Body of pancreas (tissue), 4 donors: ENCODE measurements at regions not wholly inside any gene's neighbourhood (a gene's known extent, or its start where the extent isn't known, plus 50 kb on each side); places are given as distances from the start of the nearest gene placed in this dataset.

Experiments used
- ATAC-seq: fragments of 150-250 bp; one replicate; pipeline ENCODE4 v1.9.1; 2016
- DNase-seq, 4 donors: peaks; one replicate each; pipeline ENCODE4 v3.0.0-alpha.2; 2019
- H3K27ac ChIP-seq, 4 donors: fragments of 200-600 bp; sonication (generic); 1 replicate in 3 of 4; 2 replicates in 1 of 4; pipeline versions ENCODE4 v1.5.1 to v1.6.1; 2016 to 2019; ENCODE audit warnings: mild to moderate bottlenecking in 1 of 4, mixed read lengths in 1 of 4, moderate library complexity in 1 of 4
- H3K27me3 ChIP-seq, 2 donors: fragments of 200-600 bp; sonication (generic); one replicate each; pipeline ENCODE4 v1.6.0; 2016; ENCODE audit warnings: mild to moderate bottlenecking in 1 of 2
- H3K36me3 ChIP-seq, 2 donors: fragments of 200-600 bp; sonication (generic); replicated peaks in 1 of 2; 2 replicates each; pipeline ENCODE4 v1.5.1; 2016; ENCODE audit warnings: low read depth in 2 of 2; ENCODE audit not compliant: insufficient read depth in 1 of 2
- H3K4me1 ChIP-seq: fragments of 200-600 bp; sonication (generic); one replicate; pipeline ENCODE4 v1.6.0; 2016
- H3K4me3 ChIP-seq, 2 donors: fragments of 200-600 bp; sonication (generic); 1 replicate in 1 of 2; 2 replicates in 1 of 2; pipeline ENCODE4 v1.5.1; 2016 to 2019
- H3K9me3 ChIP-seq, 3 donors: fragments of 200-600 bp; sonication (generic); 1 replicate in 2 of 3; 2 replicates in 1 of 3; pipeline ENCODE4 v1.5.1; 2016
- POLR2A ChIP-seq, 3 donors: fragments of 450-650 bp; IDR thresholded peaks; one replicate each; pipeline ENCODE4 v1.6.1; 2016; ENCODE audit warnings: antibody characterized with exemption in 3 of 3, mild to moderate bottlenecking in 2 of 3
- WGBS, 2 donors: methylation state at CpG; one replicate each; pipeline ENCODE4 v1.1.5; 2017; 5-methylcytosine and 5-hydroxymethylcytosine counted together
- intact Hi-C: fragments of 100-400 bp; cut with DNase I; formaldehyde crosslinking; loops from one replicate; pipeline ENCODE4 v1.15.1; 2023
- TF ChIP-seq, protein P1 (sequence below), 7 experiments: fragments of 450-650 bp in 4 of 7; fragments of 200-600 bp in 3 of 7; sonication (generic) in 3 of 7; IDR thresholded peaks; one replicate each; pipeline ENCODE4 v1.5.1; 2016 to 2019; ENCODE audit warnings: antibody characterized with exemption in 7 of 7

DNA sequence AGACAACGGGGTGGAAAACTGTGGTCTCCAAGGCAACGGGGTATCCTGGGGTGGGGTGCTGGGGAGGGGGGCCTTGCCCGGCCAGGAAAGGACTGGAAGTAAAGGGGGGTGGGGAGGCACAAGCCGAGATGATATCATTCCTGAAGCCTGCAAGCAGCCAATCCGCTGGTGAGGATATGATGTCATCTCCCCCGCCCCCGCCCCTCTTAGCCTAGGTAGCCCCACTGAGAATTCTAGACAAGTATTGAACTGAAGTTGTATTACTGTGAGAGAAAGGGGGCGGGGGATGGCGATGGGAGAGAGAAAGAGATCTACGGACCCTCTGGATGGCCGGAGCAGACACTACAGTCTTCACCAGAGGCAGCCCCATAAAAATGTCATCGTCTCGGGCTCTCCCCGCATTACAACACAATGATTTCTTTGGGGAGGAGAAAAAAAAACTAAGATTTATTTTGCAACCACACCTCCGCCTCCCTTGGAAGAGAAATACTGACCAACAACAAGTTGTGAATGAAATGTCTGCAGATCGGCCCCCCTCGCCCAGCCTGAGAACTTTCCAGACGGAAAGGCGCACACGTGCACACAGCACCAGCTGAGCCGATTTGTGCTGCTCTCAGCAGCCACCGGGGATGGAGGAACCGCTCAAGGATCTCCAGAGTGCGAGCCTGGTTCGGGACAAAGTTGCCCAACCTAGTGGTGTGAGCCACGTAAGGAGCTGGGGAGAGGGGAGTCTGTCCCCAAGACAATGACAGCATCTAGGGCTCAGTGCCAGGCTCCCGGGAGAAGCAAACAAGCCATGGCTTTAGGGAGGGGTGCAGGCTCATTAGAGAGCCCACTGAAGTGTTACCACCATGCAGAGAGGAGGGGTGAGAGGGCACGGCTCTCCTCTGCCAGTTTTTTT, 222.1 kb downstream of the SOX9 start:
- H3K4me1 ChIP-seq, result peaks cover 7% of the 10 kb centered on the region
- no peak overlapping the region for H3K4me3 ChIP-seq
- no peaks in the 10 kb centered on the region for H3K27me3 ChIP-seq
- DNase-seq (no peak), ATAC-seq (no peak)
- H3K36me3 ChIP-seq, result no peaks in the 10 kb centered on the region
- H3K9me3 ChIP-seq, result no peaks in the 10 kb centered on the region
- TF ChIP-seq, protein P1, sequence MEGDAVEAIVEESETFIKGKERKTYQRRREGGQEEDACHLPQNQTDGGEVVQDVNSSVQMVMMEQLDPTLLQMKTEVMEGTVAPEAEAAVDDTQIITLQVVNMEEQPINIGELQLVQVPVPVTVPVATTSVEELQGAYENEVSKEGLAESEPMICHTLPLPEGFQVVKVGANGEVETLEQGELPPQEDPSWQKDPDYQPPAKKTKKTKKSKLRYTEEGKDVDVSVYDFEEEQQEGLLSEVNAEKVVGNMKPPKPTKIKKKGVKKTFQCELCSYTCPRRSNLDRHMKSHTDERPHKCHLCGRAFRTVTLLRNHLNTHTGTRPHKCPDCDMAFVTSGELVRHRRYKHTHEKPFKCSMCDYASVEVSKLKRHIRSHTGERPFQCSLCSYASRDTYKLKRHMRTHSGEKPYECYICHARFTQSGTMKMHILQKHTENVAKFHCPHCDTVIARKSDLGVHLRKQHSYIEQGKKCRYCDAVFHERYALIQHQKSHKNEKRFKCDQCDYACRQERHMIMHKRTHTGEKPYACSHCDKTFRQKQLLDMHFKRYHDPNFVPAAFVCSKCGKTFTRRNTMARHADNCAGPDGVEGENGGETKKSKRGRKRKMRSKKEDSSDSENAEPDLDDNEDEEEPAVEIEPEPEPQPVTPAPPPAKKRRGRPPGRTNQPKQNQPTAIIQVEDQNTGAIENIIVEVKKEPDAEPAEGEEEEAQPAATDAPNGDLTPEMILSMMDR (IDR thresholded peaks at IDR 0.05), result no peak
- TF ChIP-seq POLR2A (IDR thresholded peaks at IDR 0.05), result no peak
- 84 to 85% methylated on average over 27 of the region's 28 CpGs for WGBS, 2 donors
- H3K27ac ChIP-seq, result no peak overlapping the region
- intact Hi-C loops, result no loop called here

DNA sequence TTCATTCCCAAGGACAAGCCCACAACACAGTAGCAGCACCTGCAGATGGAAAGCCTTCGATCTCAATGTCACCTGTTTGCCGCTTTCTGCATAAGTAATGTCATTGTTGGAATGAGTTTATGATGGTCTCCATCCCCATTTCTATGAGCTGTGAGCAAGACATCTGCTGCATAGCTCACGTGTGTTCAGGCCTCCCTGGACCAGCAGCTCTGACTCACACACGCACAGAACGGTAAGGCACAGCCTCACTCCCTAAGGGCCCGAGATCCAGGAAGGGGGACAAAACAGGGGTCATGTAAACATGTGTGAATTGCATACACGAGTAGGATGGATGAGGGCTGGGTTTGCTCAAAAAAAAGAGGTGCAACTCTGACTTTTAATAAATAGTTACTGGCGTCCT, 223.1 kb downstream of the SOX9 start:
- Histone ChIP-seq H3K4me1 (no peaks in the 10 kb centered on the region), H3K27me3 (no peaks in the 10 kb centered on the region), H3K27ac (no peak overlapping the region), H3K9me3 (no peaks in the 10 kb centered on the region), H3K4me3 (no peak overlapping the region), H3K36me3 (no peaks in the 10 kb centered on the region)
- ATAC-seq (no peak), DNase-seq (no peak)
- WGBS, 2 donors, result 70 to 79% methylated on average over 8 of the region's 8 CpGs
- intact Hi-C loops, result no loop called here
- TF ChIP-seq POLR2A (IDR thresholded peaks at IDR 0.05), result no peak
- TF ChIP-seq, protein P1 (IDR thresholded peaks at IDR 0.05), result no peak

DNA sequence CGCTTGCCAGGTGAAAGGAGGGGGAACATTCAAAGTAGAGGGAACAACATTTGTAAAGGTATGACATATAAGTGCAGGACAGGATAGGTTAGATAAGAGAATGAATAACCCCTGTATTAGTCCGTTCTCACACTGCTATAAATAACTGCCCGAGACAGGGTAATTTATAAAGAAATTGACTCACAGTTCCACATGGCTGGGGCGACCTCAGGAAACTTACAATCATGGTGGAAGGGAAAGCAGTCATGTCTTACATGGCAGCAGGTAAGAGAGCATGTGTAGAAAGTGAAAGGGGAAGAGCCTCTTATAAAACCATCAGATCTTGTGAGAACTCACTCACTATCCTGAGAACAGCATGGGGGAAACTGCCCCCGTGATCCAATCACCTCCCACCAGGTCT, 223.8 kb downstream of the SOX9 start:
- no peak for DNase-seq
- intact Hi-C loops, result no loop called here

DNA sequence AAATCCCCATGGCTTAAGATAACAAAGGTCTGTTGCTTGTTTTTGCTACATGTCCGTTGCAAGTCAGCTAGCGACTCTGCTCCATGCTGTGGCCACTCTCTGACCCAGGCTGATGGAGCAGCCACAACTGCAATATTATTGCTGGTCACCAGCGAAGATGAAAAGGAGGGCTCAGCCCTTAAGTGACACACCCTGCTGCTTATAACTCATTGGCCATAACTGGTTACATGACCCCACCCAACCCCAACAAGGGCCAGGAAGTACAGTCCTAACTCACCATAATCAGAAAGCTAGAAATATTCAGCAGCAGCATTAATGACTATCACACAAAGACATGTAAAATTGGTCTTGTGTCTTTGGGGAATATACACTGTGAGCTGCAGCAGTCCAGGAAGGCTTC, 224.3 kb downstream of the SOX9 start:
- no peak for TF ChIP-seq POLR2A (IDR thresholded peaks at IDR 0.05)
- TF ChIP-seq, protein P1 (IDR thresholded peaks at IDR 0.05), result no peak
- ATAC-seq, result no peak
- 89 to 93% methylated on average over 3 of the region's 3 CpGs for WGBS, 2 donors
- Histone ChIP-seq H3K9me3 (no peaks in the 10 kb centered on the region), H3K4me1 (peaks cover 7% of the 10 kb centered on the region), H3K27ac (no peak overlapping the region), H3K4me3 (no peak overlapping the region), H3K27me3 (no peaks in the 10 kb centered on the region), H3K36me3 (no peaks in the 10 kb centered on the region)
- no peak for DNase-seq
- intact Hi-C loops, result no loop called here

More for the DNA sequence above, 223.8 kb downstream of the SOX9 start:
- 64 to 74% methylated on average over 5 of the region's 5 CpGs for WGBS, 2 donors
- H3K27me3 ChIP-seq, result no peaks in the 10 kb centered on the region
- H3K27ac ChIP-seq, result no peak overlapping the region
- H3K4me3 ChIP-seq, result no peak overlapping the region
- no peak for TF ChIP-seq POLR2A (IDR thresholded peaks at IDR 0.05)
- TF ChIP-seq, protein P1 (IDR thresholded peaks at IDR 0.05), result no peak
- H3K4me1 ChIP-seq, result peaks cover 4% of the 10 kb centered on the region
- ATAC-seq, result no peak
- H3K9me3 ChIP-seq, result no peaks in the 10 kb centered on the region
- no peaks in the 10 kb centered on the region for H3K36me3 ChIP-seq

DNA sequence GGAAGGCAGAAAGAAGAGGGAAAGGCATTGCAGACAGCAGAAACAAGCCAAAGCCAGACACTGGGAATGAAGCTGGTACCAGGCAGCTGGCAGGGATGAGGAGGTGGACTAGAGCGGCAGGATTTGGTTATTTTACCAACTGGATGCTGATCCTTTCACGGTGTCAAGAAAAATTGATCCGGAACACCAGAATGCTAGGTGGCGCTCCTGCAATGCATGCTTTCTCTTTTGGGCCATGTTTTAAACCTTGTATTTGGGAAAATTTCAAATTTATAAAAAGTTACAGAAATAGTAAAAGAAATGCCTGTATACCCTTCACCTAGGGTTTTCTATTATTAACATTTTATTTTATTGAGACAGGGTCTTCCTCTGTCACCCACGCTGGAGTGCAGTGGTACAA, 224.7 kb downstream of the SOX9 start:
- Histone ChIP-seq H3K4me1 (peaks cover 7% of the 10 kb centered on the region), H3K27me3 (no peaks in the 10 kb centered on the region), H3K9me3 (no peaks in the 10 kb centered on the region), H3K4me3 (no peak overlapping the region), H3K27ac (no peak overlapping the region), H3K36me3 (no peaks in the 10 kb centered on the region)
- DNase-seq, result peak in 1 of 4 donors; percentile 15
- TF ChIP-seq POLR2A (IDR thresholded peaks at IDR 0.05), result no peak
- TF ChIP-seq, protein P1 (IDR thresholded peaks at IDR 0.05), result peak in 2 of 7 experiments; percentile 7 to 16
- ATAC-seq, result no peak
- intact Hi-C loops, result no loop called here
- WGBS, 2 donors, result 71 to 73% methylated on average over 5 of the region's 5 CpGs
